GM23338 (cell line): ENCODE measurements at regions not wholly inside any gene's neighbourhood (a gene's known extent, or its start where the extent isn't known, plus 50 kb on each side); places are given as distances from the start of the nearest gene placed in this dataset.

Experiments
- ATAC-seq: fragments of 200-7000 bp; cut with Tn5 transposase; 3 replicates; pipeline ENCODE4 v1.9.1; 2020
- DNase-seq: peaks from one replicate; pipeline ENCODE4 v3.0.0-alpha.2; 2015; ENCODE audit warnings: low spot score
- H2AFZ ChIP-seq: fragments of 200-600 bp; sonication (generic); 2 replicates; pipeline ENCODE4 v1.8.0; 2016; ENCODE audit warnings: antibody characterized with exemption, mild to moderate bottlenecking, moderate library complexity
- H3F3A ChIP-seq: fragments of 200-600 bp; sonication (generic); replicated peaks from 2 replicates; pipeline ENCODE4 v1.8.0; 2017; ENCODE audit warnings: antibody characterized with exemption, mixed run types, low read depth
- H3K27ac ChIP-seq: fragments of 200-600 bp; sonication (generic); 2 replicates; pipeline ENCODE4 v1.6.1; 2016; ENCODE audit warnings: low read depth
- H3K27me3 ChIP-seq: fragments of 200-600 bp; sonication (generic); 2 replicates; pipeline ENCODE4 v1.8.0; 2016; ENCODE audit warnings: mild to moderate bottlenecking, mixed run types, moderate library complexity; ENCODE audit not compliant: insufficient read depth
- H3K36me3 ChIP-seq: fragments of 200-600 bp; sonication (generic); 2 replicates; pipeline ENCODE4 v1.8.0; 2016; ENCODE audit warnings: mild to moderate bottlenecking; ENCODE audit not compliant: insufficient read depth
- H3K4me1 ChIP-seq: fragments of 200-600 bp; sonication (generic); 2 replicates; pipeline ENCODE4 v1.8.0; 2016; ENCODE audit warnings: mild to moderate bottlenecking, moderate library complexity; ENCODE audit not compliant: insufficient read depth
- H3K4me2 ChIP-seq: fragments of 200-600 bp; sonication (generic); 2 replicates; pipeline ENCODE4 v1.7.1; 2017; ENCODE audit warnings: mixed run types
- H3K4me3 ChIP-seq: fragments of 200-600 bp; sonication (generic); 2 replicates; pipeline ENCODE4 v1.6.1; 2016; ENCODE audit warnings: mixed run types
- H3K79me2 ChIP-seq: fragments of 200-600 bp; sonication (generic); replicated peaks from 2 replicates; pipeline ENCODE4 v1.8.0; 2017; ENCODE audit warnings: mild to moderate bottlenecking; ENCODE audit not compliant: insufficient read depth
- H3K9me2 ChIP-seq: fragments of 200-600 bp; sonication (generic); 2 replicates; pipeline ENCODE4 v1.8.0; 2017; ENCODE audit not compliant: insufficient read depth
- H4K20me1 ChIP-seq: fragments of 200-600 bp; sonication (generic); replicated peaks from 2 replicates; pipeline ENCODE4 v1.8.0; 2017; ENCODE audit warnings: mild to moderate bottlenecking; ENCODE audit not compliant: insufficient read depth
- H3K27ac Mint-ChIP-seq: 2 replicates; pipeline ENCODE4 v1.8.0; 2020; ENCODE audit warnings: inconsistent platforms, mild to moderate bottlenecking, moderate library complexity, mixed read lengths
- H3K27me3 Mint-ChIP-seq: 3 replicates; pipeline ENCODE4 v1.8.0; 2022; ENCODE audit warnings: low read depth, mild to moderate bottlenecking, moderate library complexity, mixed read lengths, inconsistent platforms; ENCODE audit not compliant: insufficient read depth, poor library complexity
- H3K36me3 Mint-ChIP-seq: 3 replicates; pipeline ENCODE4 v1.8.0; 2021; ENCODE audit warnings: low read depth, mild to moderate bottlenecking, inconsistent platforms, moderate library complexity, mixed read lengths
- H3K4me1 Mint-ChIP-seq: 3 replicates; pipeline ENCODE4 v1.8.0; 2020; ENCODE audit warnings: mild to moderate bottlenecking, inconsistent platforms, mixed read lengths
- H3K4me3 Mint-ChIP-seq: 3 replicates; pipeline ENCODE4 v1.8.0; 2021; ENCODE audit warnings: moderate library complexity, mild to moderate bottlenecking, inconsistent platforms, mixed read lengths
- H3K9me3 Mint-ChIP-seq: 3 replicates; pipeline ENCODE4 v1.8.0; 2020; ENCODE audit warnings: moderate library complexity, mild to moderate bottlenecking, inconsistent platforms, mixed read lengths
- CREB1 ChIP-seq: fragments of 250-450 bp; sonication (Bioruptor Pico); IDR thresholded peaks from 2 replicates; pipeline ENCODE4 v1.5.0; 2020; ENCODE audit warnings: low read depth, mild to moderate bottlenecking, moderate library complexity
- EZH2 ChIP-seq: fragments of 200-600 bp; sonication (generic); IDR thresholded peaks from one replicate; pipeline ENCODE4 v1.8.0; 2017; ENCODE audit warnings: antibody characterized with exemption, mild to moderate bottlenecking, low read depth; ENCODE audit not compliant: unreplicated experiment
- EZH2phosphoT487 ChIP-seq: fragments of 200-600 bp; sonication (generic); IDR thresholded peaks from one replicate; pipeline ENCODE4 v1.8.1; 2018; ENCODE audit warnings: antibody characterized with exemption; ENCODE audit not compliant: unreplicated experiment
- JUNB ChIP-seq: IDR thresholded peaks from one replicate; pipeline ENCODE4 v1.6.1; 2016; ENCODE audit warnings: antibody characterized with exemption; ENCODE audit not compliant: unreplicated experiment
- NANOG ChIP-seq: IDR thresholded peaks from 2 replicates; pipeline ENCODE4 v1.6.1; 2016; ENCODE audit warnings: antibody characterized with exemption, borderline replicate concordance
- POLR2AphosphoS5 ChIP-seq: IDR thresholded peaks from 2 replicates; pipeline ENCODE4 v1.6.1; 2016; ENCODE audit warnings: antibody characterized with exemption, low read depth
- REST ChIP-seq: IDR thresholded peaks from one replicate; pipeline ENCODE4 v1.6.1; 2018; ENCODE audit warnings: antibody characterized with exemption; ENCODE audit not compliant: unreplicated experiment
- STAT1 ChIP-seq: IDR thresholded peaks from one replicate; pipeline ENCODE4 v1.6.1; 2016; ENCODE audit warnings: antibody characterized with exemption; ENCODE audit not compliant: unreplicated experiment
- ZNF114 ChIP-seq: fragments of 250-450 bp; sonication (Bioruptor Pico); IDR thresholded peaks from 2 replicates; pipeline ENCODE4 v1.5.0; 2020; ENCODE audit warnings: mild to moderate bottlenecking, moderate library complexity
- ZNF331 ChIP-seq: fragments of 250-450 bp; sonication (Bioruptor Pico); IDR thresholded peaks from 2 replicates; pipeline ENCODE4 v1.5.0; 2020; ENCODE audit warnings: low read depth, mild to moderate bottlenecking, moderate library complexity
- TF ChIP-seq, protein P1 (sequence below), 2 experiments: fragments of 200-600 bp in 1 of 2; sonication (generic) in 1 of 2; conservative IDR thresholded peaks; 2 replicates each; pipeline versions ENCODE4 v1.5.1 to v1.6.1; 2016 to 2017; ENCODE audit warnings: antibody characterized with exemption in 2 of 2, low read depth in 2 of 2, mild to moderate bottlenecking in 2 of 2, moderate library complexity in 1 of 2
- TF ChIP-seq, protein P2 (sequence below): IDR thresholded peaks from 2 replicates; pipeline ENCODE4 v1.6.1; 2016; ENCODE audit warnings: antibody characterized with exemption

- TF ChIP-seq, protein P1, sequence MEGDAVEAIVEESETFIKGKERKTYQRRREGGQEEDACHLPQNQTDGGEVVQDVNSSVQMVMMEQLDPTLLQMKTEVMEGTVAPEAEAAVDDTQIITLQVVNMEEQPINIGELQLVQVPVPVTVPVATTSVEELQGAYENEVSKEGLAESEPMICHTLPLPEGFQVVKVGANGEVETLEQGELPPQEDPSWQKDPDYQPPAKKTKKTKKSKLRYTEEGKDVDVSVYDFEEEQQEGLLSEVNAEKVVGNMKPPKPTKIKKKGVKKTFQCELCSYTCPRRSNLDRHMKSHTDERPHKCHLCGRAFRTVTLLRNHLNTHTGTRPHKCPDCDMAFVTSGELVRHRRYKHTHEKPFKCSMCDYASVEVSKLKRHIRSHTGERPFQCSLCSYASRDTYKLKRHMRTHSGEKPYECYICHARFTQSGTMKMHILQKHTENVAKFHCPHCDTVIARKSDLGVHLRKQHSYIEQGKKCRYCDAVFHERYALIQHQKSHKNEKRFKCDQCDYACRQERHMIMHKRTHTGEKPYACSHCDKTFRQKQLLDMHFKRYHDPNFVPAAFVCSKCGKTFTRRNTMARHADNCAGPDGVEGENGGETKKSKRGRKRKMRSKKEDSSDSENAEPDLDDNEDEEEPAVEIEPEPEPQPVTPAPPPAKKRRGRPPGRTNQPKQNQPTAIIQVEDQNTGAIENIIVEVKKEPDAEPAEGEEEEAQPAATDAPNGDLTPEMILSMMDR (conservative IDR thresholded peaks at IDR 0.05; ENCODE audit: low read depth in 2 of 2), result no peak
- TF ChIP-seq CREB1 (CRISPR knock-in tag) (no peak), EZH2phosphoT487 (no peak), JUNB (no peak), ZNF331 (CRISPR knock-in tag) (no peak), ZNF114 (CRISPR knock-in tag) (no peak), NANOG (no peak), REST (no peak), STAT1 (no peak)
- TF ChIP-seq, protein P2, sequence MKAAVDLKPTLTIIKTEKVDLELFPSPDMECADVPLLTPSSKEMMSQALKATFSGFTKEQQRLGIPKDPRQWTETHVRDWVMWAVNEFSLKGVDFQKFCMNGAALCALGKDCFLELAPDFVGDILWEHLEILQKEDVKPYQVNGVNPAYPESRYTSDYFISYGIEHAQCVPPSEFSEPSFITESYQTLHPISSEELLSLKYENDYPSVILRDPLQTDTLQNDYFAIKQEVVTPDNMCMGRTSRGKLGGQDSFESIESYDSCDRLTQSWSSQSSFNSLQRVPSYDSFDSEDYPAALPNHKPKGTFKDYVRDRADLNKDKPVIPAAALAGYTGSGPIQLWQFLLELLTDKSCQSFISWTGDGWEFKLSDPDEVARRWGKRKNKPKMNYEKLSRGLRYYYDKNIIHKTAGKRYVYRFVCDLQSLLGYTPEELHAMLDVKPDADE, result no peak
Measured at GRCh38 chr10:20455774-20456173, 441.3 kb downstream of the NEBL start (continued).

DNA sequence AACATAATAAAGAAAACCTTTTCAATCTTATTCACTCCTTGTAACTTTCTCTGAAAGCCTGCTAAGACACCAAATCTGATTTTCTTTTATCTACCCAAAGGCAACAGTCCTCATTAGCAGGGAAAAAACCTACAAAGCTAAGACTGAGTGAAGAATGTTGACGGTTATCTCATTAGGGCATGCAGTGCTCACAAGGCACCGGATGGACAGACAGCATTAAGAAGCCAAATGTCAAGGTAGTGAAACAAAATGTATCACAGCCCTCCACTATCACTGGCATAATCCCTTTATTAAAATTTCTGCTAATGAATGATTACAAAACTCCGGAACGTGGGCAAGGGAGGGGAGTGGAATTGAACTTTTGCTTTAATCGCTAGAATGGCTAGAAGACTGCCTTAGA, 442.8 kb downstream of the NEBL start:
- Mint-ChIP-seq H3K27me3 (no peaks in the 10 kb centered on the region), H3K4me3 (no peak overlapping the region), H3K9me3 (peaks cover 2% of the 10 kb centered on the region; the same call in 2 of the 3 replicates), H3K27ac (peak overlapping the region; percentile 66), H3K4me1 (peaks cover 5% of the 10 kb centered on the region; the same call in 2 of the 3 replicates), H3K36me3 (no peaks in the 10 kb centered on the region)
- Histone ChIP-seq H3F3A (no peaks in the 10 kb centered on the region), H3K4me2 (no peak overlapping the region), H3K36me3 (no peaks in the 10 kb centered on the region), H3K79me2 (no peaks in the 10 kb centered on the region), H3K27ac (no peak overlapping the region), H3K9me2 (no peaks in the 10 kb centered on the region), H4K20me1 (no peaks in the 10 kb centered on the region), H2AFZ (no peak overlapping the region), H3K4me1 (peaks cover 11% of the 10 kb centered on the region; the same call in 1 of the 2 replicates), H3K27me3 (no peaks in the 10 kb centered on the region), H3K4me3 (no peak overlapping the region)
- DNase-seq (no peak), ATAC-seq (no peak)
- TF ChIP-seq STAT1 (no peak), NANOG (no peak), POLR2AphosphoS5 (no peak), EZH2 (no peak)
